WTC11 (cell line): ENCODE measurements at regions not wholly inside any gene's neighbourhood (a gene's known extent, or its start where the extent isn't known, plus 50 kb on each side); places are given as distances from the start of the nearest gene placed in this dataset.

Experiments used
- CREB1 ChIP-seq: sonication (generic); formaldehyde crosslinking; IDR thresholded peaks from 2 replicates; pipeline ENCODE4 v1.8.0; 2023; ENCODE audit warnings: mild to moderate bottlenecking, missing genetic modification reagents
- CTCF ChIP-seq: fragments of 200-600 bp; IDR thresholded peaks from 2 replicates; pipeline ENCODE4 v1.8.0; 2022; ENCODE audit warnings: antibody characterized with exemption
- ESRRA ChIP-seq: sonication (generic); formaldehyde crosslinking; IDR thresholded peaks from 2 replicates; pipeline ENCODE4 v1.8.1; 2022; ENCODE audit warnings: mild to moderate bottlenecking, missing genetic modification reagents, borderline replicate concordance
- ETV6 ChIP-seq: sonication (generic); formaldehyde crosslinking; IDR thresholded peaks from 2 replicates; pipeline ENCODE4 v1.8.1; 2022; ENCODE audit warnings: mild to moderate bottlenecking, missing genetic modification reagents
- GABPB1 ChIP-seq: sonication (generic); formaldehyde crosslinking; IDR thresholded peaks from 2 replicates; pipeline ENCODE4 v1.8.1; 2023; ENCODE audit warnings: mild to moderate bottlenecking, missing genetic modification reagents
- GTF2I ChIP-seq: fragments of 250-450 bp; sonication (Bioruptor Pico); conservative IDR thresholded peaks from 2 replicates; pipeline ENCODE4 v1.4.0; 2021; ENCODE audit warnings: mild to moderate bottlenecking
- NR2C2 ChIP-seq: sonication (generic); formaldehyde crosslinking; IDR thresholded peaks from 2 replicates; pipeline ENCODE4 v1.8.0; 2022; ENCODE audit warnings: mild to moderate bottlenecking, missing genetic modification reagents
- SP1 ChIP-seq: sonication (generic); formaldehyde crosslinking; conservative IDR thresholded peaks from 2 replicates; pipeline ENCODE4 v1.8.1; 2022; ENCODE audit warnings: missing genetic modification reagents
- ZNF396 ChIP-seq: fragments of 250-450 bp; sonication (Bioruptor Pico); IDR thresholded peaks from 2 replicates; pipeline ENCODE4 v1.8.0; 2021; ENCODE audit warnings: mild to moderate bottlenecking, moderate library complexity, borderline replicate concordance
- ZNF512 ChIP-seq: sonication (generic); formaldehyde crosslinking; IDR thresholded peaks from 2 replicates; pipeline ENCODE4 v1.8.1; 2022; ENCODE audit warnings: missing genetic modification reagents, borderline replicate concordance

GRCh38 chr20:5445611-5446010 lies 128.9 kb upstream of the PROKR2 start:
- no peak for TF ChIP-seq ZNF512 (CRISPR knock-in tag)
- no peak for TF ChIP-seq CTCF
- TF ChIP-seq ESRRA (CRISPR knock-in tag), result no peak
- no peak for TF ChIP-seq NR2C2 (CRISPR knock-in tag)
- TF ChIP-seq ZNF396, result no peak
- no peak for TF ChIP-seq SP1 (CRISPR knock-in tag)
- TF ChIP-seq CREB1, result no peak
- no peak for TF ChIP-seq GABPB1
- TF ChIP-seq ETV6, result no peak
- no peak for TF ChIP-seq GTF2I
